Uterus (tissue), 2 donors: ENCODE measurements at regions not wholly inside any gene's neighbourhood (a gene's known extent, or its start where the extent isn't known, plus 50 kb on each side); places are given as distances from the start of the nearest gene placed in this dataset.

Experiments
- CTCF ChIP-seq, 4 experiments: fragments of 200-600 bp in 2 of 4; fragments of 450-650 bp in 2 of 4; sonication (generic) in 2 of 4; IDR thresholded peaks; one replicate each; pipeline ENCODE4 v1.5.1; 2016 to 2019; ENCODE audit warnings: antibody characterized with exemption in 4 of 4, mild to moderate bottlenecking in 2 of 4, moderate library complexity in 1 of 4
- POLR2A ChIP-seq, 2 donors: fragments of 450-650 bp; IDR thresholded peaks; one replicate each; pipeline ENCODE4 v1.6.1; 2016; ENCODE audit warnings: antibody characterized with exemption in 2 of 2, mild to moderate bottlenecking in 1 of 2, moderate library complexity in 1 of 2

GRCh38 chr4:78689700-78690323, 86.3 kb upstream of the BMP2K start:
- no peak for TF ChIP-seq POLR2A (IDR thresholded peaks at IDR 0.05)
- TF ChIP-seq CTCF (IDR thresholded peaks at IDR 0.05), result no peak
